ENCODE measurements at regions not wholly inside any gene's neighbourhood (a gene's known extent, or its start where the extent isn't known, plus 50 kb on each side); places are given as distances from the start of the nearest gene placed in this dataset.

- peaks cover 94% of the 10 kb centered on the region for H3K9me3 ChIP-seq (ENCODE audit: low read length)
- CTCF ChIA-PET (ENCODE audit: low intra/inter-chr PET ratio, low total read pairs) = no interaction called here
- H3K36me3 ChIP-seq (replicated peaks in 1 of 2; ENCODE audit: control insufficient read depth in 1 of 2, insufficient read depth in 2 of 2, low read length in 2 of 2) = no peaks in the 10 kb centered on the region
- BruUV-seq (replicated peaks) = no TSS peak
- H3K9ac ChIP-seq (ENCODE audit: insufficient read depth, low read depth, low read length) = no peak overlapping the region
- ATAC-seq (no peak), FAIRE-seq (no peak), DNase-seq (ENCODE audit: low spot score) (no peak)
- no peak overlapping the region for H2AFZ ChIP-seq (ENCODE audit: low read length)
- no peak overlapping the region for H3K4me3 ChIP-seq (replicated peaks in 1 of 3; ENCODE audit: insufficient read depth in 1 of 3, low read depth in 2 of 3, low read length in 3 of 3)
- no peaks in the 10 kb centered on the region for H3K27me3 ChIP-seq (ENCODE audit: control insufficient read depth in 1 of 2, insufficient read depth in 2 of 2, low read length in 2 of 2)
- no peaks in the 10 kb centered on the region for H4K20me1 ChIP-seq (ENCODE audit: insufficient read depth, low read length)
- TF ChIP-seq SNAPC5 (CRISPR knock-in tag; IDR thresholded peaks at IDR 0.05; ENCODE audit: borderline replicate concordance) = no peak
- TF ChIP-seq PLSCR1 (CRISPR knock-in tag; IDR thresholded peaks at IDR 0.05; ENCODE audit: borderline replicate concordance) = no peak
- TF ChIP-seq TRAFD1 (CRISPR knock-in tag; IDR thresholded peaks at IDR 0.05; ENCODE audit: borderline replicate concordance) = no peak
- no peak for TF ChIP-seq BHLHE40 (IDR thresholded peaks at IDR 0.05; ENCODE audit: low read length)
- TF ChIP-seq ISL2 (CRISPR knock-in tag; IDR thresholded peaks at IDR 0.05) = no peak
- no peak for TF ChIP-seq NCOA5 (CRISPR knock-in tag; IDR thresholded peaks at IDR 0.05)
- TF ChIP-seq ZNF878 (CRISPR knock-in tag; IDR thresholded peaks at IDR 0.05) = no peak
- no peak for TF ChIP-seq ZNF264 (CRISPR knock-in tag; IDR thresholded peaks at IDR 0.05)
- TF ChIP-seq POGK (CRISPR knock-in tag; conservative IDR thresholded peaks at IDR 0.05) = no peak
- TF ChIP-seq ZNF598 (CRISPR knock-in tag; IDR thresholded peaks at IDR 0.05; ENCODE audit: borderline replicate concordance) = no peak
- TF ChIP-seq MAFG (CRISPR knock-in tag; IDR thresholded peaks at IDR 0.05) = no peak
- TF ChIP-seq RFXANK (CRISPR knock-in tag; IDR thresholded peaks at IDR 0.05) = no peak
- TF ChIP-seq ZNF552 (CRISPR knock-in tag; IDR thresholded peaks at IDR 0.05; ENCODE audit: borderline replicate concordance) = no peak
- no peak for TF ChIP-seq ZNF281 (CRISPR knock-in tag; IDR thresholded peaks at IDR 0.05; ENCODE audit: borderline replicate concordance)
- TF ChIP-seq ZIK1 (CRISPR knock-in tag; IDR thresholded peaks at IDR 0.05; ENCODE audit: borderline replicate concordance, low read depth) = no peak
- TF ChIP-seq FOXK2 (IDR thresholded peaks at IDR 0.05) = no peak
- no peak for TF ChIP-seq ERF (CRISPR knock-in tag; IDR thresholded peaks at IDR 0.05)
- no peak for TF ChIP-seq HOXA3 (CRISPR knock-in tag; IDR thresholded peaks at IDR 0.05)
- no peaks in the 10 kb centered on the region for H3K4me1 ChIP-seq (ENCODE audit: insufficient read depth, low read length)
- H3K79me2 ChIP-seq (ENCODE audit: insufficient read depth, low read length) = no peaks in the 10 kb centered on the region
- in situ Hi-C loops (cut with HindIII; ENCODE audit: extremely low pct_ligation_motif_present, low pct_unique_long_range_greater_than_20kb) = no loop called here
- POLR2A ChIA-PET = no interaction called here
- no peak overlapping the region for H3K27ac ChIP-seq (ENCODE audit: extremely low read length, insufficient read depth, low read length)
- intact Hi-C loops (cut with micrococcal nuclease; ENCODE audit: unreplicated experiment) = no loop called here
- no peak overlapping the region for H3K4me2 ChIP-seq (ENCODE audit: low read depth, low read length)
Observed at GRCh38 chr6:23011615-23012014, 442.2 kb downstream of the HDGFL1 start.

Data from HepG2 (cell line).